GM12872 (cell line): ENCODE measurements at regions not wholly inside any gene's neighbourhood (a gene's known extent, or its start where the extent isn't known, plus 50 kb on each side); places are given as distances from the start of the nearest gene placed in this dataset.

Experiments used
- TF ChIP-seq, protein P1 (sequence below): IDR thresholded peaks from 3 replicates; pipeline ENCODE4 v1.5.1; 2011; ENCODE audit warnings: low read depth, mild to moderate bottlenecking, low read length, moderate library complexity; ENCODE audit not compliant: insufficient read depth

DNA sequence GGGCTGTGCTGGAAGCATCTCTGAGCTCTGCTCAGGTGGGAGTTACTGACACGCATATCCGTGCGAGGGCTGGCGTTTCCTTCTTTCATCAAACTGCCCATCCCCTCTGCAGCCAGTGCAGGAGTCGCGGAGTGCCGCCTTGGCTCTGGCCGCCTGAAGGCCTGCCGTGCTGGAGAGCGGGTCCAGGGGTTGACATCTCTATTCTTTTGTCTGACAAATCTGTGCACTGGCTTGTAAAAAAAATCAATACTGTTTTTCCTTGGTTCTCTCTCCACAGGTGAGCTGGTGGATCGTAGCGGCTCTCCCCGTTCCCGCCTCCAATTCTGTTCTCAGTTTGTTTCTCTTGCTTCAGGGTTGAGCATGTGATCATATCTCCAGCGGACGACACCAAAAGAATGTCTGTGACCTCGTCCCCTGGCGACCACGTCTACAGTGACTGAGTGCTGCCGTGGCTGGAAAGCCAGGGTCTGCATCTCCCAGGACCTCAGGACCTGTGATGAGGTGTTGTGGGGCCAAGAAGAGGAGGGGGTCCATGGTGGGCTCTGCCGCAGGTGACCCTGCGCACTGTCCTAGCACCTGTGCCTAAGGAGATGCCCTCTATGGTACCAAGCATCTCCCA, 214.3 kb upstream of the IRX4 start:
- TF ChIP-seq, protein P1, sequence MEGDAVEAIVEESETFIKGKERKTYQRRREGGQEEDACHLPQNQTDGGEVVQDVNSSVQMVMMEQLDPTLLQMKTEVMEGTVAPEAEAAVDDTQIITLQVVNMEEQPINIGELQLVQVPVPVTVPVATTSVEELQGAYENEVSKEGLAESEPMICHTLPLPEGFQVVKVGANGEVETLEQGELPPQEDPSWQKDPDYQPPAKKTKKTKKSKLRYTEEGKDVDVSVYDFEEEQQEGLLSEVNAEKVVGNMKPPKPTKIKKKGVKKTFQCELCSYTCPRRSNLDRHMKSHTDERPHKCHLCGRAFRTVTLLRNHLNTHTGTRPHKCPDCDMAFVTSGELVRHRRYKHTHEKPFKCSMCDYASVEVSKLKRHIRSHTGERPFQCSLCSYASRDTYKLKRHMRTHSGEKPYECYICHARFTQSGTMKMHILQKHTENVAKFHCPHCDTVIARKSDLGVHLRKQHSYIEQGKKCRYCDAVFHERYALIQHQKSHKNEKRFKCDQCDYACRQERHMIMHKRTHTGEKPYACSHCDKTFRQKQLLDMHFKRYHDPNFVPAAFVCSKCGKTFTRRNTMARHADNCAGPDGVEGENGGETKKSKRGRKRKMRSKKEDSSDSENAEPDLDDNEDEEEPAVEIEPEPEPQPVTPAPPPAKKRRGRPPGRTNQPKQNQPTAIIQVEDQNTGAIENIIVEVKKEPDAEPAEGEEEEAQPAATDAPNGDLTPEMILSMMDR = no peak

DNA sequence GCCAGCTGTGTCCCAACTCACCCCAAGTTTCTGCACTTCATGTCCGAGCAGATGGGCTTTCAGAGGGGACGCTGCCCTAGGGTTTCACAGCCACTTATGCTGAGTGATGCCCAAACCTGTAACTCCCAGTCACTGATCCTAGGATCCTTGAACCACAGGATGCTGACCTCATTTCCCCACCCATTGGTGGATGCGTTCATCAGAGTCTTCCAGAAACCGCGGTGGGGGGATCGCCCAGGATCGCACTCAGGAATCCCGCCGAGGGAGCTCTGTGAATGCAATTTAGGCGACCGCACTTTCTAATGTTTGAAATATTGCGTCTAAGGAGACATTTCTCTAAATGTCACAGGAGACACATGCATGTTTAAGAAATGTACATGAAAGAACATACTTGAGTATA, 212.3 kb upstream of the IRX4 start:
- TF ChIP-seq, protein P1 = no peak

DNA sequence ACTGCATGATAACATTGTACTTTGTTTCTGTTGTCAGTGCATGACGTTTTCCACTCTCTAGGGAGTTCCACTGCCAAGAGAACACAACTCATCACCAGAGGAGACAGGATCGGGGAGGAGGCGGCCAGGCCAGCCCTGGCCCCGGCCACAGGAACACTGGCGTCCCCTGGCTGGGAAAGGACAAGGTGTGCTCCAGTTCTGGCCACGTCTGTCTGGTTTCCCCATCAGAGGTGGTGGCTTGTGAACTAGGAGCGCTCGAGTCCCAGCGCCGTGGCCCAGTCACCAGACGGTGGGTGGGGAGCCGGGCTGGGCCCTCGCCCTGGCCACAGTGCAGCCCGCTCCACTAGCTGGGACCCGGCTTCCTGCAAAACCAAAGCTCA, 211.9 kb upstream of the IRX4 start:
- TF ChIP-seq, protein P1 = no peak

DNA sequence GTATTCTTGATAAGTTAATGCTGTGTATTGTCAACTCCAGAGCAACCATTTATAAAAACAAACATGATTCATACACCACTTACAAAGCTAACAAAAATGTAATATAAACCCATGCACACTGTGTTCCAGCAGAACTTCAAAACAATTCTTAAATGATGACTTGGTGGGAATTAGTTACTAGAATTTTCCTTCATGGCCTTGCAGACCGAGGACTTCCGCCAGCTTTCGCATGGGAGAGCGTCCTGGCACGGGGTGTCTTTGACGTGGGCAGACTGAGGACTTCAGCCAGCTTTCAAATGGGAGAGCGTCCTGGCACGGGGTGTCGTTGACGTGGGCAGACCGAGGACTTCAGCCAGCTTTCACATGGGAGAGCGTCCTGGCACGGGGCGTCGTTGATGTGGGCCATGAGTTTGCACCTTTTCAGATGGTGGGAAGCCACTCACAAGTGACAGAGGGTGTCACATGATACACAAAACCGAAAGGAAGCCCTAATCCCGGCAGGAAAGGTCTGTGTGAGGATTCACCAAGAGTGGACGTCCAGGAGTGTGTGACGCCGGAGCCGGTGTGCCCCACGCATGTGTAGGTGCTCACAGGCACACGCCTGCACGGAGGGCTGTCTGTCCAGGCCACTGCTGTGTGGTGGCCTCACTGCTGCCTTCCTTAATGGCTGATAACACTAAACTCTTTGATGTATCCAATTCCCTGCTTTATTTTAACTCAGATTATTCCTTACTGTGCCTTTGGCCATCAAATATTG, 211.3 kb upstream of the IRX4 start:
- TF ChIP-seq, protein P1 = no peak

DNA sequence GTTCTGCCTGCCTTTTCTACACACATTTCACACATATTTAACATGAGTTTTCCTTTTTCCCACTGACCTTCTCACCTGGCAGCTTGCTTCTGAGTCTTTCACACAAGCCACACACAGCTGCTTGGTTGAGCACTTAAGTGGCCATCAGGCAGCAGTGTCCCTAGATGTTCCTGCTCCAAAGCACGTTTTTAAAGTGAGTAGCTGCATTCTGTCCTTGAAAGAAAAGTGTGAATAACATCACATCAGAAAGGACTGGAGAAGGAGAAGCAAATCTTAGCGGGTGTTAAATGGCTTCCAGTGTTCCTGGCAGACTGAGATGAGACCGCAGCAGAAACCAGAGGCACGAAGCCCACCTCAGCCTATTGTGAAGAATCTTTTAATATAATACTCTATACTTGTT, 209.2 kb upstream of the IRX4 start:
- TF ChIP-seq, protein P1 = no peak

DNA sequence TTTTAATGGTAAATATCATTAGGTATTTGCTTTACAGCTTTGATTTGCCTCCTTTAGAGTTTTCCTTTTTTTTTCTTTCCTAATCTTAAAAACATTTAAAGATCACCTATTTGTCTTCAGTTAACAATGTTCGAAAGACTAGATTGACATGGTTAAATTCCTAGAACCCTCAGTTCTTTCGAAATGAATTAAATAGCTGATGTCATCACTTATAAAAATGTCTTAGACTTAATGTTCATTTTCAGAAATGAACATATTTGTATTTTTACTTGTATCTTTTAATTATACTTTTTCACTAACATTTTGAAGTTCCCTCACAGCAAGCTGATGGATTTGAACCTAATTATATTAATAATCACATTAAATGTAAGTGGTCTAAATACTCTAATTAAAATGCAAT, 205.3 kb upstream of the IRX4 start:
- TF ChIP-seq, protein P1 = no peak

DNA sequence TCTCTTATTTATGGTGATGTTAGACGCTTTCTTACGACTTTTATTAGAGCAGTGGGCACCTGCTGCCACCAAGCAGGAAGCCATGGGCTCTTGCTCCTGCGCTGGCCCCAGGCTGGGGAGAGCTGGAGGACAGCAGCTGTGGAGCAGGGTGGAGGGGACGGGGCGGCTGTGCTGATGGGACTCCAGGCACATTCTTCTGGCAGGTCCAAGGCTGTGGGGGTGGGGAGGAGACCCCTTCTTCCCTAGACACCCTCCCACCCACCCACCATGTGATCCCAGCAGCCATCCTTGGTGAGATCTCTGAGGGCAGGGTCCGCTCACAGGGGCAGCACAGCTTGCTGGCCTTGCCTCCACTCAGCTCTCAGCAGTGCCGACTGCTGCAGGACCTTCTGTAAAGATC, 192.6 kb upstream of the IRX4 start:
- TF ChIP-seq, protein P1 = no peak
